AG10803 (cell line): ENCODE measurements at regions not wholly inside any gene's neighbourhood (a gene's known extent, or its start where the extent isn't known, plus 50 kb on each side); places are given as distances from the start of the nearest gene placed in this dataset.

ENCODE experiments used
- DNase-seq: peaks from one replicate; pipeline ENCODE4 v3.0.0; 2010; ENCODE audit warnings: low read depth
- H3K4me3 ChIP-seq: 2 replicates; pipeline ENCODE4 v1.5.1; 2011; ENCODE audit warnings: mild to moderate bottlenecking, low read length, control low read depth
- TF ChIP-seq, protein P1 (sequence below): conservative IDR thresholded peaks from 2 replicates; pipeline ENCODE4 v1.5.1; 2011; ENCODE audit warnings: mild to moderate bottlenecking, low read length, control low read depth, inconsistent platforms

GRCh38 chr17:71276079-71276478 is 844.7 kb upstream of the SOX9 start:
- DNase-seq = no peak
- H3K4me3 ChIP-seq = no peak overlapping the region

DNA sequence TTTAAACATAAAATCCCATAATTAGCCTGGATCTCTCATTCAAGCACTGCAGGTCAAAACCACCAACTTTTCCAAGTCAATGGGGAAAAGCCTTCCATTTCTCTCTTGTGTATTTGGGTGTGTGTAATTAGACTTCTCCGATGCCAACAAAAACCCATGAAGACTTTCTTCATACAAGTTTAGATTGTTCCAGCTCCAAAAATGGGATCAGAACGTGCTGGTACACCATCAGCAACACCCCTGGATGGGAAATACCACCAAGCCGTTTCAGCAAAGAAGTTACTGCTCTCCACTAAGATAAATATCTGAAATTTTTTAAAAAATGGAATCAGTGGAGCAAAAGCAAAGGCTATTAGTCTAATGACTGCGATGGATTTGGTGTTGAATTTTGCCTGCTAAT is 837.3 kb upstream of the SOX9 start:
- H3K4me3 ChIP-seq = no peak overlapping the region
- DNase-seq = no peak
- TF ChIP-seq, protein P1, sequence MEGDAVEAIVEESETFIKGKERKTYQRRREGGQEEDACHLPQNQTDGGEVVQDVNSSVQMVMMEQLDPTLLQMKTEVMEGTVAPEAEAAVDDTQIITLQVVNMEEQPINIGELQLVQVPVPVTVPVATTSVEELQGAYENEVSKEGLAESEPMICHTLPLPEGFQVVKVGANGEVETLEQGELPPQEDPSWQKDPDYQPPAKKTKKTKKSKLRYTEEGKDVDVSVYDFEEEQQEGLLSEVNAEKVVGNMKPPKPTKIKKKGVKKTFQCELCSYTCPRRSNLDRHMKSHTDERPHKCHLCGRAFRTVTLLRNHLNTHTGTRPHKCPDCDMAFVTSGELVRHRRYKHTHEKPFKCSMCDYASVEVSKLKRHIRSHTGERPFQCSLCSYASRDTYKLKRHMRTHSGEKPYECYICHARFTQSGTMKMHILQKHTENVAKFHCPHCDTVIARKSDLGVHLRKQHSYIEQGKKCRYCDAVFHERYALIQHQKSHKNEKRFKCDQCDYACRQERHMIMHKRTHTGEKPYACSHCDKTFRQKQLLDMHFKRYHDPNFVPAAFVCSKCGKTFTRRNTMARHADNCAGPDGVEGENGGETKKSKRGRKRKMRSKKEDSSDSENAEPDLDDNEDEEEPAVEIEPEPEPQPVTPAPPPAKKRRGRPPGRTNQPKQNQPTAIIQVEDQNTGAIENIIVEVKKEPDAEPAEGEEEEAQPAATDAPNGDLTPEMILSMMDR = no peak

More at GRCh38 chr17:71276079-71276478, 844.7 kb upstream of the SOX9 start:
- TF ChIP-seq, protein P1 = no peak

- TF ChIP-seq, protein P1 = no peak
- no peak for DNase-seq
These were observed 836.6 kb upstream of the SOX9 start for GRCh38 chr17:71284032-71284755.

DNA sequence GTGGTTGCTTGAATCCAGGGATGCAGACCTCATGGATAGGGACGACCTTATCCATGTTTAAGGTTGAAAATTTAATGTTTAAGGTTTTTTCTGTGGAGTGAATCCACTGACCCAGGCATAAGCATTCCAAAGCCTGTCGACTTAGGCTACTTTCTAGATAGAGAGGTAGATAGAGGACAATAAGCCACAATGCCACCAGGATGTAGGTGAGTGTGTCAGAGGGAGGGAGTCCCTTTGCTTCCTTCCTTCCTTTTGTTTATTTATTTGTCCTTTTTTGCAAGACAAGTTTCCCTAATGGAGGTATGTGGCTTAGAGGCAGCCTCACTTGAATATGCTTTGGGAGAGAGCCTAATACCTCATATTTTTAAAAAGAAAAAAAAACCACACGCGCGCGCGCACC is 834.2 kb upstream of the SOX9 start:
- TF ChIP-seq, protein P1 = no peak

More at GRCh38 chr17:71284032-71284755, 836.6 kb upstream of the SOX9 start:
- no peak overlapping the region for H3K4me3 ChIP-seq

DNA sequence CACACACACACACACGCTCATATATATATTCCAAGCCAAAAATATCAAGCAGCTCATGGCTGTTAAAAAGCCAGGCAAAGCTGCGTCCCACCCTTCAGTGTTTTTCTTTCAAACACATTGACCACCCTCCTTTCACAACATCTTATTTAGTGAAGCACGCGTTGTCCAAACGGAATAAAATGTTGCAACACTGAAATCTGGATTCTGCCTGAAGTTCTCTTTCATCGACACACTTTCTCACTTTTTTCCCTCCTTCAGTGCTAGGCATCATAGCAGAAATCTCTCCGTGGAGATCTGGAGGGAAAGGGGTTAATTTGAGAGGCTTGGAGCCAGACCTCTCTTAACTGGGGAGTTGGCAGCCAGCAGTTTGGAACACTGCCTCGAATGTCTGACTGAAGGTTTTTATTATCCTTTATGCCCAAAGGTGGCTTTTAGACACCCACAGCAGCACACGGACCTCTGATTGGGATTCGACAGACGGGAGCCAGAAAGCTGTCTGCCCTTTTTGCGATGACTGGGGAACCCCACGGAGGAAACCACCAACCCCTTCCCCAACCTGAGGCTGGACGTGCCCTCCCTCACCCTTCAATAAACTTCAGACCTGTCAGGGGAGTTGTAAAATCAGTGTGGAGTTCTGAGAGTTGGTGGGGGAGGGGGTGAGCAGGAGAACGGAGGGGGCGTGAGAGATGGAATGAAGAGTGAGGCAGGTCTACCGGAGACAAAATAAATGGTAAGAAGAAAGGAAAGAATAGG is 833.6 kb upstream of the SOX9 start:
- DNase-seq = peak; percentile 16
- peak overlapping the region; percentile 1; the same call in 1 of the 2 replicates for H3K4me3 ChIP-seq
- TF ChIP-seq, protein P1 = no peak

More for the DNA sequence above, 834.2 kb upstream of the SOX9 start:
- no peak overlapping the region for H3K4me3 ChIP-seq
- DNase-seq = no peak

- TF ChIP-seq, protein P1 = no peak
- DNase-seq = no peak
- H3K4me3 ChIP-seq = no peak overlapping the region
These were observed 828.8 kb upstream of the SOX9 start for GRCh38 chr17:71292006-71292405.
